ENCODE measurements at regions not wholly inside any gene's neighbourhood (a gene's known extent, or its start where the extent isn't known, plus 50 kb on each side); places are given as distances from the start of the nearest gene placed in this dataset.

- in situ Hi-C loops (cut with HindIII; ENCODE audit: low sequenced_read_pairs), result loop anchor here (25.0 kb wide), 1 partner anchor 196 kb away; no protein-coding TSS in a partner anchor
- no peak for TF ChIP-seq CTCF (IDR thresholded peaks at IDR 0.05; ENCODE audit: low read depth, low read length, missing control alignments)
- H3K4me3 ChIP-seq (ENCODE audit: low read depth, low read length), result no peak overlapping the region
- DNase-seq (ENCODE audit: low read depth), result no peak
Measured at GRCh38 chr17:79466562-79467350, 144.1 kb downstream of the RBFOX3 start.

- in situ Hi-C loops (cut with HindIII; ENCODE audit: low sequenced_read_pairs), result loop anchor here (25.0 kb wide), 1 partner anchor 197 kb away; no protein-coding TSS in a partner anchor
- no peak for DNase-seq (ENCODE audit: low read depth)
- no peak overlapping the region for H3K4me3 ChIP-seq (ENCODE audit: low read depth, low read length)
- TF ChIP-seq CTCF (IDR thresholded peaks at IDR 0.05; ENCODE audit: low read depth, low read length, missing control alignments), result no peak
Measured at GRCh38 chr17:79465681-79466025, 145.2 kb downstream of the RBFOX3 start.

GRCh38 chr17:79465011-79465680 is 145.7 kb downstream of the RBFOX3 start:
- no peak overlapping the region for H3K4me3 ChIP-seq (ENCODE audit: low read depth, low read length)
- no peak for TF ChIP-seq CTCF (IDR thresholded peaks at IDR 0.05; ENCODE audit: low read depth, low read length, missing control alignments)
- in situ Hi-C loops (cut with HindIII; ENCODE audit: low sequenced_read_pairs), result loop anchor here (25.0 kb wide), 1 partner anchor 197 kb away; no protein-coding TSS in a partner anchor
- no peak for DNase-seq (ENCODE audit: low read depth)

GRCh38 chr17:79464318-79465010 is 146.4 kb downstream of the RBFOX3 start:
- DNase-seq (ENCODE audit: low read depth), result no peak
- in situ Hi-C loops (cut with HindIII; ENCODE audit: low sequenced_read_pairs), result loop anchor here (25.0 kb wide), 1 partner anchor 198 kb away; no protein-coding TSS in a partner anchor
- no peak for TF ChIP-seq CTCF (IDR thresholded peaks at IDR 0.05; ENCODE audit: low read depth, low read length, missing control alignments)
- no peak overlapping the region for H3K4me3 ChIP-seq (ENCODE audit: low read depth, low read length)

GRCh38 chr17:79463421-79464317 is 147.2 kb downstream of the RBFOX3 start:
- in situ Hi-C loops (cut with HindIII; ENCODE audit: low sequenced_read_pairs), result loop anchor here (25.0 kb wide), 1 partner anchor 199 kb away; no protein-coding TSS in a partner anchor
- no peak for TF ChIP-seq CTCF (IDR thresholded peaks at IDR 0.05; ENCODE audit: low read depth, low read length, missing control alignments)
- no peak for DNase-seq (ENCODE audit: low read depth)
- H3K4me3 ChIP-seq (ENCODE audit: low read depth, low read length), result no peak overlapping the region
